Peyer's patch (tissue), 4 donors: ENCODE measurements at regions not wholly inside any gene's neighbourhood (a gene's known extent, or its start where the extent isn't known, plus 50 kb on each side); places are given as distances from the start of the nearest gene placed in this dataset.

ENCODE experiments used
- POLR2A ChIP-seq, 2 donors: fragments of 450-650 bp; IDR thresholded peaks; one replicate each; pipeline ENCODE4 v1.5.1; 2017; ENCODE audit warnings: antibody characterized with exemption in 2 of 2, mild to moderate bottlenecking in 2 of 2, moderate library complexity in 2 of 2
- TF ChIP-seq, protein P1 (sequence below), 6 experiments: fragments of 450-650 bp in 4 of 6; fragments of 200-600 bp in 2 of 6; sonication (generic) in 1 of 6; IDR thresholded peaks; one replicate each; pipeline ENCODE4 v1.5.1; 2017 to 2019; ENCODE audit warnings: antibody characterized with exemption in 6 of 6, mild to moderate bottlenecking in 3 of 6, moderate library complexity in 1 of 6

DNA sequence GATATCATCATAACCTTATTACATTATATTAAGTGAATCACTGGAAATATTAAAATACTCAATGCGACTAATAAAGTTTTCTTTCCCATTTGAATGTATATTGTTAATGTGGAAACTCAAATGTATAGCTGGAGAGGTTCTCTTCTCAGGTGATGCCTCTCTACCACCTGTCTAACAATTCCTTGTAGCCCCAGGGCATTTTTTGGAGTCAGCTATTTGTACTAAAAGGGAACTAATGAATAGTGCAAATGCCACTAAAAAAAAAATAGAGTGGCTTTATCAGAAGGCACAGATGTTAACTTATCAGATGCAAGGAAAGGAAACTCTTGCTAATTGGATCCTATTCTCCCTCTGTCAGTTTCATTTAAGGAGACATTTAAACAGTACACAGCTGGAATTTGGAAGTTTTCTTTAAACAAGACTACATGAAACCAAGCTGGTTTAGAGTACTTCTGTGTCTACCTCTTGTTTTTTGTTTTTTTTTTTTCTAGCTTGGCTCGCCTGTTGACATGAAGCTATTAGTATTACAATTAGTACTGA is 897.0 kb upstream of the SLC35B3 start:
- TF ChIP-seq, protein P1, sequence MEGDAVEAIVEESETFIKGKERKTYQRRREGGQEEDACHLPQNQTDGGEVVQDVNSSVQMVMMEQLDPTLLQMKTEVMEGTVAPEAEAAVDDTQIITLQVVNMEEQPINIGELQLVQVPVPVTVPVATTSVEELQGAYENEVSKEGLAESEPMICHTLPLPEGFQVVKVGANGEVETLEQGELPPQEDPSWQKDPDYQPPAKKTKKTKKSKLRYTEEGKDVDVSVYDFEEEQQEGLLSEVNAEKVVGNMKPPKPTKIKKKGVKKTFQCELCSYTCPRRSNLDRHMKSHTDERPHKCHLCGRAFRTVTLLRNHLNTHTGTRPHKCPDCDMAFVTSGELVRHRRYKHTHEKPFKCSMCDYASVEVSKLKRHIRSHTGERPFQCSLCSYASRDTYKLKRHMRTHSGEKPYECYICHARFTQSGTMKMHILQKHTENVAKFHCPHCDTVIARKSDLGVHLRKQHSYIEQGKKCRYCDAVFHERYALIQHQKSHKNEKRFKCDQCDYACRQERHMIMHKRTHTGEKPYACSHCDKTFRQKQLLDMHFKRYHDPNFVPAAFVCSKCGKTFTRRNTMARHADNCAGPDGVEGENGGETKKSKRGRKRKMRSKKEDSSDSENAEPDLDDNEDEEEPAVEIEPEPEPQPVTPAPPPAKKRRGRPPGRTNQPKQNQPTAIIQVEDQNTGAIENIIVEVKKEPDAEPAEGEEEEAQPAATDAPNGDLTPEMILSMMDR (IDR thresholded peaks at IDR 0.05) = no peak
- TF ChIP-seq POLR2A (IDR thresholded peaks at IDR 0.05) = no peak
